Activated gamma-delta T cell treated with Interleukin-2 at 50 U/mL for 16 hours (primary cell): ENCODE measurements at regions not wholly inside any gene's neighbourhood (a gene's known extent, or its start where the extent isn't known, plus 50 kb on each side); places are given as distances from the start of the nearest gene placed in this dataset.

Source experiments
- DNase-seq: peaks from one replicate; pipeline ENCODE4 v3.0.0-alpha.2; 2020

DNA sequence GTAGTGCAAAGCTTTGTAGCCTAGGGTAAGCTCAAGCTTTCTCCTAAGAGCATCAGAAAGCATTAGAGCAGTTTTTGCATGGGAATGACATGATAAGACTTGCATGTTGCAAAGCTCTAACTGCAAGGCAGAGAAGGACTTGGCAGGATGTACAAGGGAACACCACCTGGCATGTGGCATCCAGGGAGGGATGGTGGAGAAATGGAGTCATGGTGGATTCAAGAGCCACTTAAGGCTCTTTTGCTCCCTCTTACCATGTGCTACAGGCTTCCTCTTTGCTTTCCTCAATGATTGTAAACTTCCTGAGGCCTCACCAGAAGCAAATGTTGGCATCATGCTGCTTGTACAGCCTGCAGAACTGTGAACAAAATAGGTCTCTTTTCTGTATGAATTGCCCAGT is 266.0 kb downstream of the GLI2 start:
- DNase-seq: no peak

DNA sequence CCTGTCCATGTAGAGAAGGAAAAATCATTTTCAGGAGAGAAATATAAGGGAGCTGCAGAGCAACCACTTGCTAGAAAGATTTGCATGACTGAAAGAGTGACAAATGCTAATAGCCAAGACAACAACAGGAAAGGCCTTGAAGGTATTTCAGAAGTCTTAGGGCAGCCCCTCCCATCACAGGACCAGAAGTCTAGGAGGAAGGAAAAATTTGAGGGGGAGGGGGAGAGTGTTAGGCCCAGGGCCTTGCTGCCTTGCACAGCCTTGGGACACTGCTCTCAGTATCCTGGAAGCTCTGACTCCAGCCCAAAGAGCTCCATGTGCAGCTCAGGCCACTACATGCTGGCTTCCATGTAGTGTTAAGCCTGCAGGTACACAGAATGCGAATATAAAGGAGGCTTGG is 266.9 kb downstream of the GLI2 start:
- no peak for DNase-seq

DNA sequence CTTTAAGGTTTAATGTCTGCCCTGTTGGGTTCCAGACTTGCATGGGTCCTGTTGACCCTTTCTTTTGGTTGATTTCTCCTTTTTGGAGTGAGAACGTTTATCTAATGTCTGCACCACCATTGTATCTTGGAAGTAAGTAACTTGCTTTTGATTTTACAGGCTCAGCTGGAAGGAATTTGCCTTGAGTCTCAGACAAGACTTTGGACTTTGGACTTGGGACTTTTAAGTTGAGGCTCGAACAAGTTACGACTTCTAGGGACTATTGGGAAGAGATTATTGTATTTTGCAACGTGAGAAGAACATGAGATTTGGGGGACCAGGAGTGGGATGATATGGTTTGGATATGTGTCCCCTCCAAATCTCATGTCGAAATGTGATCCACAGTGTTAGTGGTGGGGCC is 267.7 kb downstream of the GLI2 start:
- DNase-seq: no peak

DNA sequence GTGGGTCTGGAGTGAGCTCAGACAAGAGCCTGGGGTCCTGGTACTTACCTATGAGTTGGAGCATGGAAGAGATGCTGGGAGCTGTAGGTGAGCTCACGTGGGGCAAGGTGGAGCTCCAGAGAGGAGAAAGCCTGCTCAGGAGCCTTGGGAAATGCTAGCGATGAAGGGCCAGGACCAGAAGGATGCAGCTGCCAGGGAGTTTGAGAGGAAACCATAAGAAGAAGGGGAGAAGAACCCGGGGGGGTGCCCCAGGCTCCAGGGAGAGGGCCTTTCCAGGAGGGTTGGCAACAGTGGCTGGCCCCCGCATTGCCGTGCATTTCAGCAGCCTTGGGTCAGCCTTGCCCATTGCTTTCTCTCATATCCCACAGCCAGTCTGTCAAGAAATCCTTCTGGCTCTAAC is 268.7 kb downstream of the GLI2 start:
- no peak for DNase-seq

DNA sequence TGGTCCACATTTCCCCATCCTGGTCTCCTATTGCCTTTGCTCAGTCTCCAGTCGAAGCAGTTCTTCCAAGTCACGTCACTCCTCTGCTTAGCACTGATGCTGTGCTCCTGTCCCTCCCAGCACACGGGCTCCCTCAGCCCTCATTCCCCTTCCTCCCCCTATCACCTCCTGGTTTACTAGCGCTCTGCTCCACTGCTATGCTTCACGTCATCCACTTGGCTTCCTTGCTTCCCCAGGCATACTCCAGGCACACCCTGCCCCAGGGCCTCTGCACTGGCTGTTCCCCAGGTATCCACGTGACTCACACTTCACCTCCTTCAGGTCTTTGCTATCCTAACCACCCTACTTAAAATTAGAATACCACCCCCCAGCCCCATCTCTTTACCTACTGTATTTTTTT is 269.3 kb downstream of the GLI2 start:
- no peak for DNase-seq

DNA sequence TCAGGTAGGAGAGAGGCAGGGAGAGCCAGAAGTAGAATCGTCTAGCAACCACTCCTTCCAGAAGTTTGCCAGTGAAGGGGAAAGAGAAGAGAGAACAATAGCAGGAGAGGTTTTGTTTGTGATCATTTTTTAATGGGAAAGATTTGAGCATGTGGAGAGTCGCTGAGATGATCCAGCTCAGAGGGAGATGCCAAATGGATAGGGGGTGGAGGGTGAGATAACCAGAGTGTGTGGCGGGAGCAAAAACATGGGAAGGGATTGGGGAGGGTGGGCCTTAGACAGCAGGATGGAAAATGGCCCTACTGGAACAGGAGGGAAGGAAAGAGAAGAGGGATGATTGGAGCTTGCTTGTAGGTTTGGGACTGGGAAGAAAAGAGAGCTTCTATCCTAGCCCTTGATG is 269.8 kb downstream of the GLI2 start:
- DNase-seq: no peak

DNA sequence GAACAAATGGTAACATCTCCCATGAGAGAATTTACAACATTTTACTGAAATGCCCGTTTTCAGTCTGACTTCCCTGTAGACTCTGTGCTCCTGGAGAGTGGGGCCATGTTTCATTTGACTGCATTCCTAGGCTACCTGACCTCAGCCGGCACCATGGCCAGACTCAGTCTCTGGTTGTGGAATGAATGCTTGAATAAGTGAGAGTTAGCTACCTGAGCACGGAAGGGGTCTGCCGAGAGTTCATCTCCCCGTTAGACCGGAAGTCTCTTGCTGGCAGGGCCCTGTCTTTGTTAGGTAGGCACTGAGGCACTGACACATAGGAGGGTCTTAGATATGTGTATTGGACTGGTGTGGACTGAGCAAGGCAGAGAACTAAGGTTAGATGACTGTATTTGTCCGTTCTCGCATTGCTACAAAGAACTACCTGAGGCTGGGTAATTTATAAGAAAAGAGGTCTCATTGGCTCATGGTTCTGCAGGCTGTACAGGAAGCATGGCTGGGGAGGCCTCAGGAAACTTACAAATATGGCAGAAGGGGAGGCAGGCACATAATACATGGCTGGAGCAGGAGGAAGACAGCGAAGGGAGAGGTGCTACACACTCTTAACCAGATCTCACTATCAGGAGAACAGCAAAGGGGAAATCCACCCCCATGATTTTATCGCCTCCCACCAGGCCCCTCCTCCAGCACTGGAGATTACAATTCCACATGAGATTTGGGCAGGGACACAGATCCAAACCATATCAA is 271.2 kb downstream of the GLI2 start:
- no peak for DNase-seq

DNA sequence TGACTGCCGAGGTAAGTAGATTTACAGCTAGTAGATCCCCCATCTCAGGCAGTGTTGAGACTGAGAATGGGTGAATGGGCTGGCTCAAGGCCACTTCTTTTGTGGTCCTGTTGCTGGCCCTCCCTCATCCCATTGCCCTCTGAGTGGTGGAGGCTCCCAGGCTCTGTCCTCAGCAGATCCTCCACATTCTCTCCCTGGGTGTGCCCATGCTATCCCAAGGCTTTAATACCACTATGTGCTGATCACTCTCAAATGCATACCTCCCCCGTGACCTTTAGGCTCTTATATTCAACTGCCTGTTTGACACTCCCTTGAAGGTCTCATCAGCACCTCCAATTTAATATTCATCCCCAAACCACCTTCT is 271.8 kb downstream of the GLI2 start:
- no peak for DNase-seq

DNA sequence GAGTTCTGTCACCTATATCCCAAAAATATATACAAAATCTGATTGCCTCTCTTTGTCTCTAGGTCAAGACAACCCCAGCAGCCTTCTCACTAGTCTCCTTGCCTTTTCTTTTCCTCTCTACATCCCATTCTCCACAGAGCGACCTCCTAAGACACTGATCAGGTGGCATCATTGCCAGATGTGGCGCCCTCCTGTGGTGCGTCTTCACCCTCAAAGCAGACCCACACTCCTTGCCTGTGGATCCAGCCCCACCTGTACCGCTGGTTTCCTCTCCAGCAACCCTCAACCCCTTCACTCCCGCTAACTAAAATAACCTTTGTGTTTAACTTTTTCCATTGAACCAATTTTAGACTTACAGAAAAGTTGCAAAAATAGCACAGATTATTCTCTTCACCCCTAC is 273.3 kb downstream of the GLI2 start:
- no peak for DNase-seq

DNA sequence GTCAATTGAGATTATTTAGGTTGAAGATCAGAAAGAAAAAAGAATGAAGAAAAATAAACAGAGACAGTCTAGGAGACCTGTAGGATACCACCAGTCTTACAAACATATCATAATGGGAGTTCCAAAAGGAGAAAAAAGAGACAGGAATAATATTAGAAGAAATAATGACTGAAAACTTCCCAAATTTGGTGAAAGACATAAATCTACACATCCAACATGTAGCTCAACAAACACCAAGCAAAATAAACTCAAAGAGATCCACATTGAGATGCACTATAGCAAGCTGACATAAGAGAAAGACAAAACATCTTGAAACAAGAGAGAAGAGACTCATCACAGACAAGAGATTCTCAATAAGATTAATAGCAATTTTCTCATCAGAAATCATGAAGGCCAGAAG is 274.0 kb downstream of the TFCP2L1 start:
- no peak for DNase-seq

DNA sequence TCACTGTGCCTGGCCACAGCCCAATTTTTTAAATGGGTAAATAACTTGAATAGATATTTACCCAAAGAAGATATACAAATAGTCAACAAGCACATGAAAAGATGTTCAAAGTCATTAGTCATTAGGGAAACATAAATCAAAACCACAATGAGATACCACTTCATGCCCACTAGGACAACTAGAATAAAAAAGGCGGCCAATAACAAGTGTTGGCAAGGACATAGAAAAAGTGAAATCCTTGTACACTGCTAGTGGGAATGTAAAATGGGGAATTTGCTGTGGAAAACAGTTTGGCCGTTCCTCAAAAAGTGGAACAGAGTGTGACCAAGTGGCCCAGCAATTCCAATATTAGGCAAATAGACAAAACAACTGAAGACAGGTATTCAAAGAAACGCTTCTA is 270.1 kb downstream of the TFCP2L1 start:
- no peak for DNase-seq

DNA sequence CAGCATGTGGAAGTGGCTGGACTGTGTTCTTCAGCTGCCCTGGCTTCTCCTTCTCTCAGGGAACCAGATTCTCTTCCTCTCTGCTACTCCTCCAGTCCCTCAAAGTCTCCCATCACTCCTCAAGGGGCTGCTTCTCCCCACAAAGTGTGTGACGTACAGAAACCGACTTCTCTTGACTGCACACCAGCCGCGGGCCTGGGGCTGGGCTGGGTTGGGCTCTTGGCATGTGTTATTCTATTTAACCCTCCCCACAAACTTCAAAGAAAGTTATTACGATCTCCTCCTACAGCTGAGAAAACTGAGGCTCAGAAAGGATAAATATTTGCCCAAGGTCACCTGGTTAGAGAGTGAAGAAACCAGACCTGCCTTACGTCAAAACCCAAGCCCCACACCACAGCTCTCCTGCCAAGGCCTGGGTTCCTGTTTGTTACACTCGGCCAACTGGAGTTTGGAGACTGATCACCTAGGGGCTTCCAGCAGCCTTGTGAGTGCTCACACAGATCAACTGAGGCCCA is 269.0 kb downstream of the TFCP2L1 start:
- DNase-seq: no peak

DNA sequence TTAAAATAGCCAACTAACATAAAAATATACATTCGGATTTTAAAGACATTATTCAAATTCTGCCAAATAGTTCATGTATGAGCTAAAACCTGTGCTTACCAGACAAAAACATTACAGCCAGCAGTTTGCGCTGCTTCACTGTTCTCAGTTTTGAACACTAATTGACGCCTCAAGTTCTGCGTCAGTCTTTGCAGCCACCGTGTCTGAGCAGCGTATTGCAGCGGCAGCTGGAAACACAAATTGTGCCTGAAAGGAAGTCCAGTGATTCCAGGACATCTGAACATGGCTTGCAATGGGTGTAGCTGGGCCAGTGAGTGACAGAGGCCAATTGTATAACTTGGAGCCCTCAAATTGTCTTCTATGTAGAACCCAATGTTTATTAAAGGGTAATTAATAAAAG is 267.6 kb downstream of the TFCP2L1 start:
- DNase-seq: no peak

DNA sequence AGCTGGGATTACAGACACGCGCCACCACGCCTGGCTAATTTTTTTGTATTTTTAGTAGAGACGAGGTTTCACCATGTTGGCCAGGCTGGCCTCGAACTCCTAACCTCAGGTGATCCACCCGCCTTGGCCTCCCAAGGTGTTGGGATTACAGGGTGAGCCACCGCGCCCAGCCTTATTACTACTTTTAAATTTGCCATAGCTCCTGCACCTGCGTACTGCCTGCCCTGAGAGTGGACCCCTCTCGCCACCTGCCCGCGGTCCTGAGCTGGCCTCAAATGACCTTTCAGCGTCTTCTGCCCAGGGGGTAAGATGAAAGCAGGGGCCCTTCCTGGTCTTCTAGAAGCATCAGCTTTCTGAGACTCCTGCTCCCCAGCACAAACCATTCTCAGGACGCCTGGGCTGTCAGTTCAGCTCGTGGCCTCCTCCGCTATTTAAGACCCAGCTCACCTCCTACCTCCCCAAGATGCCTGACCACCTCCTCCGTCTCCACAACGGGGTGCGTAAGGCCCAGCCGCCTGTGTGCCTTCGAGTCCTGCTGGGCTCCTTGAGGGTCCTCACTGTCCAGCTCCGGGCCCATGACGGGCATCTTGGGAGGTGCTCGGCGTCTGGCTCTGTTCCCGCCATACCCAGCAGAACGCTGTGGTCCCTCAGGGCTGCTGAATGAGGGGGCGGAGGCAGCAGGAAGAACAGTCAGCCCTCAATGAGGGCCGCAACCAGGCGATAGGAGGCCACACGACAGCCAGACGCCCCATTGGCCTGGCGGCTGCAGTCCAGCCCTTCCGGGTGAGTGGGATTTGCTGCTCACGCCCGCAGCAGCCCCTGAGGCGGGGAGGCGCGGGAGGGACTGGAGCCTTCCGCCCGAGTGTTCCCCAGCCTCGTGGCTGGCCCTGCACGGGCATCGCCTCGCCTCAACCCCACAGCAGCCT is 266.6 kb downstream of the TFCP2L1 start:
- DNase-seq: no peak

DNA sequence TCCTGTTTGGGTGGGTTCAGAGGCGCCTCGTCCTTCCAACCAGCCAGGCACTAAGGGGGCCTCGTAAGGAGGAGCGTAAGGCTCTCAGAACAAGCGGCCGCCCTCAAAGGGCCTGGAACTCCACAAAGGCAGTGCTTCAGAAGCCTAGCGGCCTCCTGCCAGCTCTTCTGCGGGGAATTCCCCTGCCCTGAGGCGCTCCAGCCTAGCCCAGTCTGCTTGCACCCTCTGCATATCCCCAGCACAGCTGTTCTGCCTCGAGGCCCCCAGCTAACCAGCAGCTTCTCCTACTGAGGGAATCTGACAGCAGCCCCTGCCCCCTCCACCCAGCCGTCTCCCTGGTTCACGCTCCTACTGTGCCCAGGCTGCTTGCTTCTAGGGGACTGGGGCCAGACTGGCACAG is 265.9 kb downstream of the TFCP2L1 start:
- no peak for DNase-seq

DNA sequence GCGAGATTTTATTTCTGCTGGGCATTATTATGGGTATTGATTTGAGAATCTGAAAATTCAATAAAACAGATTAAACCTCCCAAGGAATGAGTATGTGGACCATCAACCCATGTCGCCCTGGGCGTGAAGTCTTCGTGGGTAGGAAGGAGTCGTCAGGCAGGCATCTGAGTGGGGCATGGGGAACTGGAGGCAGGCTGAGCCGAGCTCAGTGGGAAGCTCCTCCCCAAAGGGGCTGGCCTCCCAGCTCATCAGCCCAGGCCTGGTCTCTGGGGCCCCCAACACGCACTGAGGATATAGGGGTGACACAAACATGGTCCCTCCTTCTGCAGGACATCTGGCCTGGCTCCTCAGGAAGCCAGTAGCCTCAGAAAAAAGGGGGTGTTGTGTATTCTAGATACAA is 265.2 kb downstream of the TFCP2L1 start:
- no peak for DNase-seq

DNA sequence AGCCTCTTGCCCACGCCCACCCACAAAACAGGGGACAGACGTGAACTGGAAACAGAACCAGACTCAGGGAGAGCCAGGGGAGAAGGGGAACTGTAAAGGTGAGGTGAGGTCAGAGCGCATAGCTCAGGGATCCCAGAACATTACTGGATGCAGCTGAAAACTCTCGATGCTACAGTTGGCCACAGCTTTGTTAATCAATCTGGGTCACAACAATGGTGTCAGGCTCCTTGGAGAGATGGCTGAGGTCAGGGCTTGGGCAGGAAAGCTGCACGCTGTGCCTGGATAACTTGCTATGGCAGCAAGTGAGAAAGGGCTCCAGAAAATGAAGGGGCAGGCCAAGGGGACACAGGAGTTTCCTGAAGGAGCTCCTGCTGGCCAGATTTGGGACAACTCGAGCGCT is 263.3 kb downstream of the TFCP2L1 start:
- DNase-seq: no peak

DNA sequence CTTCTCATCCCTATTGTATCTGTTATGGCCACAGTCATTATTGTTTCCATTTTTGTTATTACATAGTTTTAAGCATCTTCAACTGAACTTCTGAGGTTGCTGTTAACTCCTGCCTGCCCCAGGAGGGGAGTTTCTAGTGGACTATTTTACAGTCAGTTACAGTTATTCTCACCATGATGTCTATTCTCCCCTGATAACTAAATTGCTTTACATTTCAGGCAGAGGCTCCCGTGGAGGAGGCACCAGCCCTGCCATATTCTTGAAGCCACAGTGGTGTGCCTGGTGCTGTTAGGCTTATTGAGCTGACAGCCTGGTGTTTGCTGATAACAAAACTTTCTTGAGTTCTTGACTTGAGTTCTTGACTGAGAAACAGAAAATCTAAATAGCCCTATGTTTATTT is 256.4 kb downstream of the TFCP2L1 start:
- no peak for DNase-seq

DNA sequence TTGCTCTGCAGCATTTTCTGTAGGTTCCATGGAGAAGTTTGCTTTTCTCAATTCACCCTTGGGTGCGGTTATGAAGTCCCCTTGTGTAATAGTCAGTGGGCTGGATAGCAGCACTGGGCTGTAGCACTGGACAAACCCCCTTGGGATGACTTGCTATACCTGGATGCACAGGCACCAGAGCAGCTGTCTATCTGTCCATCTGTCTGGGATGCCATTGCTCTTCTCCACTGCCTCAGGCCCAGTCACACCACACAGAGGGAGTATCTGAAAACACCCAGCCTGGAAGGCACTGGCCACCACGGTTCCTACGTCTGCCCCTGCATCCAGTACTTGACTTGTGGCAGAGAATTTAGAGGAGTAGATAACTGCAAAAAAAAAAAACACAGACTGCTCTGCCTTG is 254.5 kb downstream of the TFCP2L1 start:
- DNase-seq: no peak

DNA sequence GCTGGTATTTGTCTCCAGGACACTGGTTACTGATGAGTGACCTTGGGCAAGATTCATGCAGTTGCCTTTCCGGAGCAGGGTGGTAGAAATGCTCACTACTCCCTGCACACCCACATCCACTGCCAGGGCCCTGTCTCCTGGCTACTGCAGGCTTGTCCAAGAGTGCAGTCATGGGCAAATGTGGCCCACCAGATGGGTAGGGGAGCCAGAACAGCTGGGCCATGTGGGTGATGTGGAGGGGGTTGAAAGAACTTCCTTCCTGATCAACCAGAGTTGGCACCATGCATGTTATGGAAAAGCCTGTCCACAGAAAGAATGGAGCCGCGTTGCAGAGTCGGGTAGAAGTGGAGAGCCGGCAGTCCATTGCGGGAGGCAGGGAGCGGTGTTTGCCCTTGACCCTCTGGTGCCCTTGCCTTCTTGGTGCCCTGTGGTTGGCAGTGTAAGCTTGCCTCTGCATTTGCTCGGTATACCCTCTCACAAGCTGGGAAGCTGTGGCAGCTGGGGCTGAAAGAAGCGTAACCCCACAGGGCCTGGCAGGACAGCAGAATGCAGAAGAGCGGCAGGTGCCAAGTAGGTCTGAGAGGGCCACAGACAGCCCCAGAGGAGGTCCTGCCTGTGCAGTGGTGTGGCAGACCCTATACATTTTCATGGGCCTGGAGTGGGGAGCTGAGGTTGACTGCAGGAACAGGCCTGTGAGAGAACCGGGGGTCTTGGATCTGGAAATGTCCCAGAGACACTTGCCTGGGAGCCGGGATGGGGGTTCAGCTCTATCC is 253.2 kb downstream of the TFCP2L1 start:
- DNase-seq: no peak

DNA sequence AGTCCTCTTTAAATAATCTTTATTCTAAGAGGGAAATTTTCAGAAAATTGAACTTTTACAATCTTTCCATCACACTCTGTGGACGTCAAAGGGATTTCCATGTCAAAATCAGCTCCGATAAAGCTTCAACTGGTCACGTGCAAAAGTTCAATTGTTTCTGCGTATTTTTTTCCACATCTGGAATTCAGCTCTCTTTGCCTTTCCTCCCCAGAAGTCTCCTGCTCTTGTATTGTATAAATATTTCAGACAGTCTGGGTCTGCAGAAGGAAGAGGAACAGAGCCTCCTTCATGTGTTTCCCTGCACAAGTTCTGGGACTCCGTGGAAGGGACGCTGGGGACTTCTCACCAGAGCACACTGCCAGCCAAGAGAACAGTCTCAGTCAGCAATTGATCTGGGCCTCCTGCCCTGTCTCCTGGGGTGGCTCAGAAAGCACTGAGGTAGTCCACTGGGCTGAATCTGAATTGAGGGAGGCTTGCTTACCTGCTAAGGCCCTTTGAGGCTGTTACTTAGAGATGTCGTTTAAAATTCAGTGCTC is 251.5 kb downstream of the TFCP2L1 start:
- no peak for DNase-seq

DNA sequence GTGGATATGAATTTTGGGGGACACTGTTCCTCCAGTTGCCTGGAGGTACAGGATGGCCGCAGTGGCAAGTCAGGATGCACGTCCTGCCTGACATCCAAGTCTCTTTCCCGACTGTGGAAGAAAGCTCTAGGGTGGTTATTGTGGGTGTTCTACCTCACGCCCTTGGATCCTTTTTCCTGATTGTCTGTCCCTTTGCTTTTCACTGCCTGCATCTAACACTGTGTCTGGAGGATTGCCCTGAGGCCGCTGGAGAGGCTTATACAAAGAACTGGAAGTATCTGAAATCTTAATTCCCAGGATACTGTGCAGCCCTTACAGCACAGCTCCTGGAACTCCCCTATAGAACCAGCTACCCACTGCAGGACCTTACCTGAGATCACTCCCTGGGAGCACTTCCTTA is 250.5 kb downstream of the TFCP2L1 start:
- no peak for DNase-seq

DNA sequence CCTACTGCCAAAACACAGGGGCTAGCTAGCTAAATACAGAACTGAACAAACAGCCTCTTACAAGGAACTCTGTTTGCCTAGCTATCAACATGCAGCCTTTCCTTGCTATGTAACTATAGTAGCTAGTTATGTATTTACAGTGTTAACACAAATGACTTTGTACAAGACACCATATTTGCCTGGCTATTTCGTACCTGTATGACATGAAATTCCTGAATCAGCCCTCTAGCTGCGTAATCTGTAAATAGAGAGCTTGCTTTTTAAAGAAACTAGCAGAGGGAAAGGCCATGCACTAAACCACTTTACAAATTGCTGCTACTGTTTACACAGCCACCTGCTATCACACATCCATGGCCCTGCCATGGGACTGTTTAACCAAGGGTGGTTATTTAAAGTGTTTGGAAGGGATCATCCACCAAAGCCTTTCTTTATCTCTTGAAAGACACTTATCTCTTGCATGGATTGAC is 248.7 kb downstream of the TFCP2L1 start:
- DNase-seq: no peak
